ENCODE measurements at regions not wholly inside any gene's neighbourhood (a gene's known extent, or its start where the extent isn't known, plus 50 kb on each side); places are given as distances from the start of the nearest gene placed in this dataset.

GRCh38 chr3:481111-481510 lies 284.5 kb downstream of the CHL1 start:
- H3K27ac ChIP-seq, result no peak overlapping the region
- H3K36me3 ChIP-seq (ENCODE audit: insufficient read depth in 1 of 2, low read depth in 1 of 2), result no peaks in the 10 kb centered on the region
- H3K4me3 ChIP-seq, result no peak overlapping the region
- DNase-seq (no peak), ATAC-seq (no peak)
- peaks cover 7% of the 10 kb centered on the region for H3K9me3 ChIP-seq
- H3K27me3 ChIP-seq (ENCODE audit: insufficient read depth in 3 of 3, low read length in 2 of 3), result no peaks in the 10 kb centered on the region
- intact Hi-C loops (cut with DNase I), result no loop called here
- H3K4me1 ChIP-seq, result no peaks in the 10 kb centered on the region
- TF ChIP-seq CTCF (IDR thresholded peaks at IDR 0.05), result no peak
- 39 to 44% (median 41%) methylated on average over 3 of the region's 3 CpGs for WGBS, 3 donors

GRCh38 chr3:481680-482079 lies 285.1 kb downstream of the CHL1 start:
- no peak for DNase-seq
- intact Hi-C loops (cut with DNase I), result no loop called here
- ATAC-seq, result no peak
- no peak overlapping the region for H3K4me3 ChIP-seq
- H3K27ac ChIP-seq, result no peak overlapping the region
- TF ChIP-seq CTCF (IDR thresholded peaks at IDR 0.05), result no peak
- no peaks in the 10 kb centered on the region for H3K27me3 ChIP-seq (ENCODE audit: insufficient read depth in 3 of 3, low read length in 2 of 3)
- 29 to 35% (median 32%) methylated on average over 3 of the region's 3 CpGs for WGBS, 3 donors
- H3K4me1 ChIP-seq, result no peaks in the 10 kb centered on the region
- no peaks in the 10 kb centered on the region for H3K36me3 ChIP-seq (ENCODE audit: insufficient read depth in 1 of 2, low read depth in 1 of 2)
- H3K9me3 ChIP-seq, result peaks cover 7% of the 10 kb centered on the region

- H3K27ac ChIP-seq, result no peak overlapping the region
- H3K4me3 ChIP-seq, result no peak overlapping the region
- no peaks in the 10 kb centered on the region for H3K36me3 ChIP-seq (ENCODE audit: insufficient read depth in 1 of 2, low read depth in 1 of 2)
- peaks cover 7% of the 10 kb centered on the region for H3K9me3 ChIP-seq
- H3K27me3 ChIP-seq (ENCODE audit: insufficient read depth in 3 of 3, low read length in 2 of 3), result no peaks in the 10 kb centered on the region
- no peak for TF ChIP-seq CTCF (IDR thresholded peaks at IDR 0.05)
- 84 to 86% (median 85%) methylated on average over 24 to 30 of the region's 32 CpGs for WGBS, 3 donors
- ATAC-seq (no peak), DNase-seq (no peak)
- no peaks in the 10 kb centered on the region for H3K4me1 ChIP-seq
- intact Hi-C loops (cut with DNase I), result no loop called here
These were observed 285.9 kb downstream of the CHL1 start for GRCh38 chr3:482479-482878.

- no peak for TF ChIP-seq CTCF (IDR thresholded peaks at IDR 0.05)
- Histone ChIP-seq H3K27me3 (ENCODE audit: insufficient read depth in 3 of 3, low read length in 2 of 3) (no peaks in the 10 kb centered on the region), H3K27ac (no peak overlapping the region), H3K36me3 (ENCODE audit: insufficient read depth in 1 of 2, low read depth in 1 of 2) (no peaks in the 10 kb centered on the region), H3K4me1 (no peaks in the 10 kb centered on the region), H3K9me3 (no peaks in the 10 kb centered on the region), H3K4me3 (no peak overlapping the region)
- WGBS, 3 donors, result 32 to 41% (median 37%) methylated on average over 2 of the region's 2 CpGs
- intact Hi-C loops (cut with DNase I), result no loop called here
- no peak for DNase-seq
- ATAC-seq, result no peak
These were observed 287.8 kb downstream of the CHL1 start for GRCh38 chr3:484341-484740.

GRCh38 chr3:487614-488013 lies 291.1 kb downstream of the CHL1 start:
- DNase-seq (no peak), ATAC-seq (no peak)
- TF ChIP-seq CTCF (IDR thresholded peaks at IDR 0.05), result no peak
- intact Hi-C loops (cut with DNase I), result no loop called here
- no peaks in the 10 kb centered on the region for H3K27me3 ChIP-seq (ENCODE audit: insufficient read depth in 3 of 3, low read length in 2 of 3)
- no peak overlapping the region for H3K27ac ChIP-seq
- H3K36me3 ChIP-seq (ENCODE audit: insufficient read depth in 1 of 2, low read depth in 1 of 2), result no peaks in the 10 kb centered on the region
- no peaks in the 10 kb centered on the region for H3K4me1 ChIP-seq
- H3K9me3 ChIP-seq, result no peaks in the 10 kb centered on the region
- WGBS, 3 donors, result 39 to 71% (median 56%) methylated on average over 2 of the region's 2 CpGs
- H3K4me3 ChIP-seq, result no peak overlapping the region

Measured in psoas muscle (tissue), 7 donors.